ENCODE measurements at regions not wholly inside any gene's neighbourhood (a gene's known extent, or its start where the extent isn't known, plus 50 kb on each side); places are given as distances from the start of the nearest gene placed in this dataset.

DNA sequence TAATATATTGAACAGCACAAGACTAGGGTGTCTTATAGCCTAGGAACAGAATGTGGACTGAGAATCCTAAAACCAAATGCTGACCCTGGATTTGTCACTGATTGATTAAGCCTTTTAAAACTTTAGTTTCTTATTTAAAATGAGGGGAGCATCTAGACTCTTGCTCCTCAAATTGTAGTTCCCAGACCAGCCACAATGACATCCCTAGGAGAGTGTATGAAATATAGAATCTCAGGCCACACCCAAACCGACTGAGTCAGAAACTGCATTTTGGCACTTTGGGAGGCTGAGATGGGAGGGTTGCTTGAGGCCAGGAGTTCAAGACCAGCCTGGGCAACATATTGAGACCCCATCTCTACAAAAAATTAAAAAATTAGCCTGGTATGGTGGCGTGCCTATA, 287.8 kb upstream of the UMPS start:
- WGBS, result 89% methylated on average over 2 of the region's 2 CpGs

DNA sequence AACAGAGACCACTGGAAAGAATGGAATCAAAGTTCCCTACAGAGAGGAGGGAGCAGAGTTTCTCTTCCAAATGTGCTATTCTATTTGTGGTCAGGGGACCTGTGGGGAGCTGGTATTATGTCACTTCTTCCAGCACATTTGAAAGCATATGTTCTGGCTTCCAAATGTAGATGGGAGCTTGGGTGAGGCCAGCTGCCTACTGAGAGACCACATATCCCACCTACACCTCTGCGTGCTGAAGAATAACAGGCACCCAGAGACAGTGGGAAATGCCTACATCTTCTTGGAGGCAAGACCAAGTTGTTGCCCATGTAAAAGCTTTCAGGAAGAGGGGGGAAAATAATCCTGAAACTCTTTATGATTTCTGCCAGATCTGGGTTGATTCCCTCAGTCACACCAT, 286.8 kb upstream of the UMPS start:
- no peaks in the 10 kb centered on the region for H3K4me1 ChIP-seq (ENCODE audit: control insufficient read depth in 4 of 4, insufficient read depth in 4 of 4, low read length in 3 of 4)
- H3K9me3 ChIP-seq (ENCODE audit: control insufficient read depth in 4 of 4, low read length in 3 of 4), result no peaks in the 10 kb centered on the region
- H3K4me3 ChIP-seq (ENCODE audit: low read depth in 1 of 3, low read length in 3 of 3), result no peak overlapping the region
- no peaks in the 10 kb centered on the region for H3K36me3 ChIP-seq (ENCODE audit: control insufficient read depth in 4 of 4, insufficient read depth in 3 of 4, low read depth in 1 of 4, low read length in 3 of 4)
- H3K27me3 ChIP-seq (ENCODE audit: control insufficient read depth in 4 of 4, insufficient read depth in 4 of 4, low read length in 3 of 4), result no peaks in the 10 kb centered on the region
- DNase-seq (ENCODE audit: low spot score), result no peak
- no peak overlapping the region for H3K27ac ChIP-seq (ENCODE audit: low read depth in 1 of 2, low read length in 2 of 2)
- no peak overlapping the region for H3K9ac ChIP-seq (ENCODE audit: low read depth in 1 of 2, low read length in 2 of 2)
- WGBS, result 95% methylated on average over 1 of the region's 1 CpG
- TF ChIP-seq GABPA (IDR thresholded peaks at IDR 0.05 in 1 of 2, conservative IDR thresholded peaks at IDR 0.05 in 1 of 2) (no peak), HNF4A (conservative IDR thresholded peaks at IDR 0.05) (no peak)

More for the DNA sequence above, 287.8 kb upstream of the UMPS start:
- Histone ChIP-seq H3K9me3 (ENCODE audit: control insufficient read depth in 4 of 4, low read length in 3 of 4) (no peaks in the 10 kb centered on the region), H3K9ac (ENCODE audit: low read depth in 1 of 2, low read length in 2 of 2) (no peak overlapping the region), H3K4me1 (ENCODE audit: control insufficient read depth in 4 of 4, insufficient read depth in 4 of 4, low read length in 3 of 4) (no peaks in the 10 kb centered on the region), H3K4me3 (ENCODE audit: low read depth in 1 of 3, low read length in 3 of 3) (no peak overlapping the region), H3K27ac (ENCODE audit: low read depth in 1 of 2, low read length in 2 of 2) (no peak overlapping the region), H3K27me3 (ENCODE audit: control insufficient read depth in 4 of 4, insufficient read depth in 4 of 4, low read length in 3 of 4) (no peaks in the 10 kb centered on the region), H3K36me3 (ENCODE audit: control insufficient read depth in 4 of 4, insufficient read depth in 3 of 4, low read depth in 1 of 4, low read length in 3 of 4) (no peaks in the 10 kb centered on the region)
- TF ChIP-seq HNF4G (IDR thresholded peaks at IDR 0.05), result no peak
- DNase-seq (ENCODE audit: low spot score), result no peak

DNA sequence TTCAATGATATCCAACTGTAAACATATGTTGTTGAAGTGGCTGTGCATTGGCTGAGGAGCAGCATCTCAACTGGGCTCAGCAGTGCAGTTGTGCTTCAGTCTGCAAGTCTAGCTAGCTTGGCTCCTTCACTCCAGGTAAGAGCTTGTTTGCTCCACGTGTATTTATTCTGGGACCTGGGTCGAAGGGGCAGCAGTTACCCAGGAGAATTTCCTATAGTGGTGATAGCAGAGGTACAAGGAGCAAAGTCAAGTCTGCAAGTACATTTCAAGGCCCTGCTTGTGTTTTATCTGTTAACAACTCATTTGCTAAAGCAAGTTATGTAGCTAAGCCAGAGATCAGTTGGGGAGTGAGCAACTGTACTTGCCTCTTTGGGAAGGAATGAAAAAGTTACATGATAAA, 286.2 kb upstream of the UMPS start:
- DNase-seq (ENCODE audit: low spot score), result no peak

DNA sequence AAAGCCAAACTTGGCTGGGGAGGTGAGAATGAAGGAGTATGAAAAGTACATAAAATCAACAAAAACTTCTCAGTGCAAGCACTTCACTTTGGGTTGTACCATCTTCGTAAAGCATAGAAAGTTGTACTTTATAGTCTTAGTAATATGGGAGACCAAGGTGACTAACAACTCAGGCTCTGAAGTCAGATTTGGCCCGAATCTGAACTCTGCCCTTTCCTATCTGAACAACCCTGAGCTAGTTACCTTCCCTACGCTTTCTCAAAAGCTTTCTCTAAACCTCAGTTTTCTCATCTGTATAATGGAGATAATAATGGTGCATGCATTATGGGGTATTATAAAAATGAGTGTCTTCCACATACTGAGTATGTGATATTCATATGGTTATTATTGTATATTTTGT, 285.4 kb upstream of the UMPS start:
- WGBS, result 92% methylated on average over 3 of the region's 3 CpGs
- H3K36me3 ChIP-seq (ENCODE audit: control insufficient read depth in 4 of 4, insufficient read depth in 3 of 4, low read depth in 1 of 4, low read length in 3 of 4), result no peaks in the 10 kb centered on the region
- H3K9me3 ChIP-seq (ENCODE audit: control insufficient read depth in 4 of 4, low read length in 3 of 4), result no peaks in the 10 kb centered on the region

More for the DNA sequence above, 286.2 kb upstream of the UMPS start:
- H3K9me3 ChIP-seq (ENCODE audit: control insufficient read depth in 4 of 4, low read length in 3 of 4), result no peaks in the 10 kb centered on the region
- H3K27ac ChIP-seq (ENCODE audit: low read depth in 1 of 2, low read length in 2 of 2), result no peak overlapping the region
- H3K4me1 ChIP-seq (ENCODE audit: control insufficient read depth in 4 of 4, insufficient read depth in 4 of 4, low read length in 3 of 4), result no peaks in the 10 kb centered on the region
- TF ChIP-seq SP1 (IDR thresholded peaks at IDR 0.05), result no peak
- H3K27me3 ChIP-seq (ENCODE audit: control insufficient read depth in 4 of 4, insufficient read depth in 4 of 4, low read length in 3 of 4), result no peaks in the 10 kb centered on the region
- no peak overlapping the region for H3K4me3 ChIP-seq (ENCODE audit: low read depth in 1 of 3, low read length in 3 of 3)
- H3K9ac ChIP-seq (ENCODE audit: low read depth in 1 of 2, low read length in 2 of 2), result no peak overlapping the region
- WGBS, result 42% methylated on average over 2 of the region's 2 CpGs
- H3K36me3 ChIP-seq (ENCODE audit: control insufficient read depth in 4 of 4, insufficient read depth in 3 of 4, low read depth in 1 of 4, low read length in 3 of 4), result no peaks in the 10 kb centered on the region

More for the DNA sequence above, 285.4 kb upstream of the UMPS start:
- DNase-seq (ENCODE audit: low spot score), result no peak
- Histone ChIP-seq H3K27ac (ENCODE audit: low read depth in 1 of 2, low read length in 2 of 2) (no peak overlapping the region), H3K4me3 (ENCODE audit: low read depth in 1 of 3, low read length in 3 of 3) (no peak overlapping the region), H3K4me1 (ENCODE audit: control insufficient read depth in 4 of 4, insufficient read depth in 4 of 4, low read length in 3 of 4) (no peaks in the 10 kb centered on the region), H3K27me3 (ENCODE audit: control insufficient read depth in 4 of 4, insufficient read depth in 4 of 4, low read length in 3 of 4) (no peaks in the 10 kb centered on the region), H3K9ac (ENCODE audit: low read depth in 1 of 2, low read length in 2 of 2) (no peak overlapping the region)
- TF ChIP-seq, protein P1, sequence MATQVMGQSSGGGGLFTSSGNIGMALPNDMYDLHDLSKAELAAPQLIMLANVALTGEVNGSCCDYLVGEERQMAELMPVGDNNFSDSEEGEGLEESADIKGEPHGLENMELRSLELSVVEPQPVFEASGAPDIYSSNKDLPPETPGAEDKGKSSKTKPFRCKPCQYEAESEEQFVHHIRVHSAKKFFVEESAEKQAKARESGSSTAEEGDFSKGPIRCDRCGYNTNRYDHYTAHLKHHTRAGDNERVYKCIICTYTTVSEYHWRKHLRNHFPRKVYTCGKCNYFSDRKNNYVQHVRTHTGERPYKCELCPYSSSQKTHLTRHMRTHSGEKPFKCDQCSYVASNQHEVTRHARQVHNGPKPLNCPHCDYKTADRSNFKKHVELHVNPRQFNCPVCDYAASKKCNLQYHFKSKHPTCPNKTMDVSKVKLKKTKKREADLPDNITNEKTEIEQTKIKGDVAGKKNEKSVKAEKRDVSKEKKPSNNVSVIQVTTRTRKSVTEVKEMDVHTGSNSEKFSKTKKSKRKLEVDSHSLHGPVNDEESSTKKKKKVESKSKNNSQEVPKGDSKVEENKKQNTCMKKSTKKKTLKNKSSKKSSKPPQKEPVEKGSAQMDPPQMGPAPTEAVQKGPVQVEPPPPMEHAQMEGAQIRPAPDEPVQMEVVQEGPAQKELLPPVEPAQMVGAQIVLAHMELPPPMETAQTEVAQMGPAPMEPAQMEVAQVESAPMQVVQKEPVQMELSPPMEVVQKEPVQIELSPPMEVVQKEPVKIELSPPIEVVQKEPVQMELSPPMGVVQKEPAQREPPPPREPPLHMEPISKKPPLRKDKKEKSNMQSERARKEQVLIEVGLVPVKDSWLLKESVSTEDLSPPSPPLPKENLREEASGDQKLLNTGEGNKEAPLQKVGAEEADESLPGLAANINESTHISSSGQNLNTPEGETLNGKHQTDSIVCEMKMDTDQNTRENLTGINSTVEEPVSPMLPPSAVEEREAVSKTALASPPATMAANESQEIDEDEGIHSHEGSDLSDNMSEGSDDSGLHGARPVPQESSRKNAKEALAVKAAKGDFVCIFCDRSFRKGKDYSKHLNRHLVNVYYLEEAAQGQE (IDR thresholded peaks at IDR 0.05), result no peak
- no peak for TF ChIP-seq JUND (IDR thresholded peaks at IDR 0.05)

Data from liver (tissue), 7 donors.